CD4-positive, CD25-positive, alpha-beta regulatory T cell (primary cell): ENCODE measurements at regions not wholly inside any gene's neighbourhood (a gene's known extent, or its start where the extent isn't known, plus 50 kb on each side); places are given as distances from the start of the nearest gene placed in this dataset.
"Not testable (repeated sequence)": the region's sequence is repeated elsewhere in the genome, so short reads cannot be mapped to it uniquely, and the experiment has no call there.

ENCODE experiments used
- ATAC-seq, 2 donors: fragments of 150-1000 bp; cut with Tn5 transposase; one replicate each; pipeline ENCODE4 v1.10.0; 2021; ENCODE audit warnings: low read depth in 2 of 2, moderate number of reproducible peaks in 2 of 2, moderate library complexity in 1 of 2
- DNase-seq, 3 donors: peaks; one replicate each; pipeline versions ENCODE4 v3.0.0 to v3.0.0-alpha.2; 2012 to 2022; ENCODE audit warnings: mixed read lengths in 1 of 3
- H3K27ac ChIP-seq: one replicate; pipeline ENCODE4 v1.7.0; 2013; ENCODE audit warnings: mild to moderate bottlenecking, low read length; ENCODE audit not compliant: insufficient read depth, poor library complexity, severe bottlenecking
- H3K27me3 ChIP-seq: one replicate; pipeline ENCODE4 v1.7.0; 2013; ENCODE audit warnings: low read length; ENCODE audit not compliant: control insufficient read depth, insufficient read depth
- H3K36me3 ChIP-seq: one replicate; pipeline ENCODE4 v1.7.0; 2013; ENCODE audit warnings: mild to moderate bottlenecking, low read length, moderate library complexity; ENCODE audit not compliant: control insufficient read depth, insufficient read depth
- H3K4me1 ChIP-seq: 2 replicates; pipeline ENCODE4 v1.7.0; 2013; ENCODE audit warnings: mild to moderate bottlenecking, low read length; ENCODE audit not compliant: insufficient read depth, control insufficient read depth, poor library complexity, severe bottlenecking
- H3K4me3 ChIP-seq: one replicate; pipeline ENCODE4 v1.7.0; 2013; ENCODE audit warnings: low read depth, mild to moderate bottlenecking, low read length, moderate library complexity
- H3K9me3 ChIP-seq, 2 experiments: 1 replicate in 1 of 2; 2 replicates in 1 of 2; pipeline ENCODE4 v1.7.0; 2013; ENCODE audit warnings: low read length in 2 of 2, mild to moderate bottlenecking in 1 of 2, moderate library complexity in 1 of 2; ENCODE audit not compliant: control insufficient read depth in 2 of 2
- H3K27ac Mint-ChIP-seq, 3 donors: one replicate each; pipeline ENCODE4 v1.8.0; 2020 to 2022; ENCODE audit warnings: mild to moderate bottlenecking in 3 of 3, mixed read lengths in 3 of 3, moderate library complexity in 2 of 3
- H3K27me3 Mint-ChIP-seq: one replicate; pipeline ENCODE4 v1.8.0; 2022; ENCODE audit warnings: mild to moderate bottlenecking, mixed read lengths
- H3K36me3 Mint-ChIP-seq: one replicate; pipeline ENCODE4 v1.8.0; 2020; ENCODE audit warnings: mixed read lengths
- H3K4me1 Mint-ChIP-seq, 4 donors: one replicate each; pipeline ENCODE4 v1.8.0; 2020 to 2022; ENCODE audit warnings: mixed read lengths in 4 of 4, mild to moderate bottlenecking in 1 of 4
- H3K4me3 Mint-ChIP-seq, 4 donors: one replicate each; pipeline ENCODE4 v1.8.0; 2020 to 2022; ENCODE audit warnings: mild to moderate bottlenecking in 4 of 4, mixed read lengths in 4 of 4, moderate library complexity in 3 of 4
- H3K9me3 Mint-ChIP-seq, 7 donors: one replicate each; pipeline ENCODE4 v1.8.0; 2020 to 2022; ENCODE audit warnings: mixed read lengths in 7 of 7, mild to moderate bottlenecking in 3 of 7, moderate library complexity in 2 of 7

- Mint-ChIP-seq H3K27ac (no peak overlapping the region), H3K36me3 (no peaks in the 10 kb centered on the region), H3K9me3 (peaks cover 0 to 3% (median 0%) of the 10 kb centered on the region in 7 donors), H3K4me1 (peaks cover 0 to 17% (median 9%) of the 10 kb centered on the region in 4 donors), H3K4me3 (no peak overlapping the region), H3K27me3 (peaks cover 6% of the 10 kb centered on the region)
- peaks cover 8% of the 10 kb centered on the region for H3K4me1 ChIP-seq
- H3K27ac ChIP-seq: no peak overlapping the region
- no peak for ATAC-seq
- no peaks in the 10 kb centered on the region for H3K27me3 ChIP-seq
- H3K4me3 ChIP-seq: no peak overlapping the region
- no peaks in the 10 kb centered on the region for H3K9me3 ChIP-seq
- no peaks in the 10 kb centered on the region for H3K36me3 ChIP-seq
- DNase-seq: no peak
These were observed 93.5 kb downstream of the IER5 start for GRCh38 chr1:181181792-181182585.

- H3K4me3 Mint-ChIP-seq: no peak overlapping the region
- H3K4me1 Mint-ChIP-seq: peaks cover 0 to 10% (median 5%) of the 10 kb centered on the region in 4 donors
- no peak overlapping the region for H3K27ac Mint-ChIP-seq
- H3K9me3 Mint-ChIP-seq: peaks cover 0 to 1% (median 0%) of the 10 kb centered on the region in 7 donors
- H3K27ac ChIP-seq: no peak overlapping the region
- H3K4me1 ChIP-seq: peaks cover 8% of the 10 kb centered on the region
- no peaks in the 10 kb centered on the region for H3K36me3 Mint-ChIP-seq
- no peak for ATAC-seq
- H3K36me3 ChIP-seq: no peaks in the 10 kb centered on the region
- no peaks in the 10 kb centered on the region for H3K9me3 ChIP-seq
- no peak overlapping the region for H3K4me3 ChIP-seq
- H3K27me3 ChIP-seq: no peaks in the 10 kb centered on the region
- peaks cover 9% of the 10 kb centered on the region for H3K27me3 Mint-ChIP-seq
- DNase-seq: no peak
These were observed 96.1 kb downstream of the IER5 start for GRCh38 chr1:181184621-181185020.

DNA sequence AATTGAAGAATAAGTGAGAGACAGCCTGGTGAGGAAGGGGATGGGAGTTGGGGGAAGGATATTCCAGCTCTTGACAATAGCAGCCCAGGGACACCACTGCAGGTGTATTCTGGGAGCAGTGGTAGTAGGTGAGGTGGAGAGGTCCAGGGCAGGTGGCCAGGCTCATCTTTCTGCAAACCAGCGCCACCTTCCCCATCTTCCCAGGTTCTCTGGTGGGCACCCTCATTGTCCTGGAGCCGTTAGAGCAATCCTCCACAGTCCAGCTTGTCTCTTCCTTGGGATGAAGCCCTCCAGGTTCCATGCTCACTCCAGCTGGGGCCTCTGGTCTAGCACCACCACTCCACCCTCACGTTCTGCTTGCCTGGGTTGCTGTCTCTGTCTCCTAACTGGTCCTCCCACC is 97.0 kb downstream of the IER5 start:
- Histone ChIP-seq H3K4me1 (peaks cover 7% of the 10 kb centered on the region), H3K9me3 (no peaks in the 10 kb centered on the region), H3K27me3 (no peaks in the 10 kb centered on the region), H3K36me3 (no peaks in the 10 kb centered on the region), H3K4me3 (no peak overlapping the region), H3K27ac (no peak overlapping the region)
- H3K9me3 Mint-ChIP-seq: peaks cover 0 to 1% (median 0%) of the 10 kb centered on the region in 7 donors
- ATAC-seq (no peak), DNase-seq (no peak)
- H3K27ac Mint-ChIP-seq: no peak overlapping the region
- no peaks in the 10 kb centered on the region for H3K36me3 Mint-ChIP-seq
- H3K4me3 Mint-ChIP-seq: no peak overlapping the region
- H3K27me3 Mint-ChIP-seq: peaks cover 9% of the 10 kb centered on the region
- peaks cover 0 to 4% (median under 1%) of the 10 kb centered on the region in 4 donors for H3K4me1 Mint-ChIP-seq

DNA sequence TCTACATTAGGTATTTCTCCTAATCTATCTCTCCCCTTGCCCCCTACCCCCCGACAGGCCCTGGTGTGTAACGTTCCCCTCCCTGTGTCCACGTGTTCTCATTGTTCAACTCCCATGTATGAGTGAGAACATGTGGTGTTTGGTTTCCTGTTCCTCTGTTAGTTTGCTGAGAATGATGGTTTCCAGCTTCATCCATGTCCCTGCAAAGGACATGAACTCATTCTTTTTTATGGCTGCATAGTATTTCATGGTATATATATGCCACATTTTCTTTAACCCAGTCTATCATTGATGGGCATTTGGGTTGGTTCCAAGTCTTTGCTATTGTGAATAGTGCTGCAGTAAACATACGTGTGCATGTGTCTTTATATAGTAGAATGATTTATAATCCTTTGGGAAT is 97.6 kb downstream of the IER5 start:
- not testable (repeated sequence) for H3K27ac Mint-ChIP-seq, H3K4me1 Mint-ChIP-seq, DNase-seq, H3K27me3 ChIP-seq, H3K36me3 Mint-ChIP-seq, H3K27ac ChIP-seq, H3K36me3 ChIP-seq, H3K4me3 ChIP-seq, ATAC-seq, H3K9me3 ChIP-seq, H3K4me3 Mint-ChIP-seq, H3K4me1 ChIP-seq, H3K9me3 Mint-ChIP-seq
- peaks cover 13% of the 10 kb centered on the region for H3K27me3 Mint-ChIP-seq

DNA sequence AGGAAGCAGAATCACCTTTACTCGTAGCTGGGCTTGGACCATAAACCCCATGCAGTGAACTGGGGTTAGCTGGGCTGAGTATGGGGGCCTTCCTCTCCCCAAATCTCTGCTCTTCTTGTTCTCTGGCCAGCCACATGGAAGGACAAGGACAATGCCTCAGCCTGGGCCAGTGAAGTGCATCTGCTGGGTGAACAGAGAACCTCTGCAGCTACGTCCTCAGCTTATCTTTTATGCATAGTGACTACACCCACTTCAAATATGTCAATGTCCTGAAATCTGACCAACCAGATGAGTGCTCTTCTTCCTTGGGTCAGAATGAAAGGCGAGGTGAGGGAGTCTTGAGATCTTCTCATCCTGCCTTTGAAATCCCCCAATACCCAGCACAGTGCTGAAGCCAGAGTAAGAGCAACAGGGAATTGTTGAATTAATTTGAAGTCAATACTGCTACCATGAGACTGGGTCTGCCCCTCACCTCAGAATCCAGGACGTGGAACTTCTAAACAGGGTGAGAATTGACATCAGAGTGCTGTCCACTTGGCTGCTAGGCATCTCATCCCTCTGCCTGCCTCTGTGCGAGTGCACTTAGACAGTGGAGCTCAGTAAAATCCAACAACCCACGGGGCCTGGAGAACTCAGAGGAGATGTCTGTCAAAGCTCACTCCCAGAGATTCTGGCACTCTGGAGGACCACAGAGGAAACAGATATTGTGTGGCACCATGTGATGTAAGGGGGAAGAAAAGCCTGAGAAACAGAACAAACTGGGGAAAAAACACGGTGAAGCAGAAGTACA is 99.0 kb downstream of the IER5 start:
- peaks cover 7% of the 10 kb centered on the region for H3K4me1 ChIP-seq

DNA sequence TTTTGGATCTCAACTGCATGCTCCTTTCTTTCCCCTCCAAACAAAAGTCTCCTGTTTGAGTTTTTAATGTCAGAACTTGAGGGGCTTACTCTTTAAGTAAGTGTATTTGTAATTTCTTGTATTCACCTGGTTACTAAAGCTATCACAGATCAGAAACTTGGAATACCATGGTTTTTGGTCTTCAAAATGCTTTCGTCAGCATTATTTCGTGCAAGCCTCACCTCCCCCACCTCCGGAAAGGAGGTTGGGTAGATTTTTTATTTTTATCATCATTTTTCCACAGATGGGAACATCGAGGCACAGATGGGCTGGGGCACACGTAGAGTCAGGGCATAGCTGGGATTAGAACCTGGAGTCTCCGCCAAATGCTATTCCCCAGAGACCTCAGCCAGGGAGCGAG is 100.7 kb downstream of the IER5 start:
- Histone ChIP-seq H3K4me3 (no peak overlapping the region), H3K9me3 (no peaks in the 10 kb centered on the region), H3K36me3 (no peaks in the 10 kb centered on the region), H3K27ac (no peak overlapping the region), H3K27me3 (no peaks in the 10 kb centered on the region), H3K4me1 (peaks cover 7% of the 10 kb centered on the region)
- H3K9me3 Mint-ChIP-seq: peaks cover 0 to 3% (median 0%) of the 10 kb centered on the region in 7 donors
- H3K4me3 Mint-ChIP-seq: no peak overlapping the region
- no peaks in the 10 kb centered on the region for H3K36me3 Mint-ChIP-seq
- ATAC-seq (no peak), DNase-seq (no peak)
- H3K27ac Mint-ChIP-seq: no peak overlapping the region
- H3K27me3 Mint-ChIP-seq: peaks cover 21% of the 10 kb centered on the region
- H3K4me1 Mint-ChIP-seq: peaks cover 0 to 7% (median under 1%) of the 10 kb centered on the region in 4 donors

More for the DNA sequence above, 99.0 kb downstream of the IER5 start:
- Mint-ChIP-seq H3K4me1 (peaks cover 0 to 7% (median under 1%) of the 10 kb centered on the region in 4 donors), H3K27me3 (peaks cover 13% of the 10 kb centered on the region), H3K4me3 (no peak overlapping the region), H3K9me3 (peaks cover 0 to 1% (median 0%) of the 10 kb centered on the region in 7 donors), H3K27ac (peak overlapping the region in 1 of 3 donors; percentile 42), H3K36me3 (no peaks in the 10 kb centered on the region)
- no peak for DNase-seq
- Histone ChIP-seq H3K27ac (no peak overlapping the region), H3K9me3 (no peaks in the 10 kb centered on the region), H3K4me3 (no peak overlapping the region), H3K27me3 (no peaks in the 10 kb centered on the region), H3K36me3 (no peaks in the 10 kb centered on the region)
- ATAC-seq: no peak

DNA sequence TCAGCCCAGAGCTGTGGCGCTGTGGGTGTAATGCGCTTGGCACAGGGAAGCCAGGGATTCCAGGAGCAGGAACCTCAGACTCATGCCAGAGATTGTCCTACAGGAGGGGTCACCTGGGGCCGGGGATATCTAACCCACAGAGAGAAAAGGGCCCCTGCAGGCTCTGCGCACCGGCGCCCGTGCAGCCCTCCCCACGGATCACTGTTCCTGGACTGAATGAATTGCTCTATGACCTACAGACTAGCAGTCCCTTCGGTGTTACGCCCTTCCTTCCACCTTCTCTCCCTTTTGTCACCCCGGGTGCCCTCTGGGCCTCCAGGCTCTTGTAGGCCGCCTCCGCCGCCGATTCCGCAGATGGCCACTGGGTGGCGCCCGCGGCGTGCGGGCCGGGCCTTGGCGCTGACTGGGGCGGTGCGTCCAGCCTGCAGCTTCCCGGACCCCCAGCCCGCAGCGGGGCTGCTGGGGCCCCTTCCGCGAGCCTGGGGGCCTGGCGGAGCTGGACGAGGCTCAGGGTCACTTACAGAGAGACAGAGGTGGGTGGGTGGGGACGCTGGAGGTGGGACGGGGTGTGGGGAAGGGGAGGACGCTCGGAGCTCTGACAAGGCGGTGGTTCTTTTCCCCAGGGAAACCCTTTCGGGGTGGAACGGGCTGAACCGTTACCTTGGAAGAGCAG is 101.3 kb downstream of the IER5 start:
- Histone ChIP-seq H3K9me3 (no peaks in the 10 kb centered on the region), H3K4me3 (no peak overlapping the region), H3K36me3 (no peaks in the 10 kb centered on the region), H3K27me3 (no peaks in the 10 kb centered on the region), H3K4me1 (peaks cover 7% of the 10 kb centered on the region), H3K27ac (no peak overlapping the region)
- H3K27me3 Mint-ChIP-seq: peaks cover 22% of the 10 kb centered on the region
- ATAC-seq: peak; percentile 71 to 79
- peak overlapping the region in 2 of 4 donors; percentile 33 to 48 for H3K4me3 Mint-ChIP-seq
- H3K9me3 Mint-ChIP-seq: peaks cover 0 to 3% (median 0%) of the 10 kb centered on the region in 7 donors
- no peaks in the 10 kb centered on the region for H3K36me3 Mint-ChIP-seq
- peak; percentile 44 to 71 (median 64) for DNase-seq
- H3K4me1 Mint-ChIP-seq: peaks cover 0 to 7% (median under 1%) of the 10 kb centered on the region in 4 donors
- peak overlapping the region in 1 of 3 donors; percentile 85 for H3K27ac Mint-ChIP-seq
